GM18520 (cell line): ENCODE measurements at regions not wholly inside any gene's neighbourhood (a gene's known extent, or its start where the extent isn't known, plus 50 kb on each side); places are given as distances from the start of the nearest gene placed in this dataset.
"Not testable (repeated sequence)": the region's sequence is repeated elsewhere in the genome, so short reads cannot be mapped to it uniquely, and the experiment has no call there.

Experiments used
- ATAC-seq: cut with Tn5 transposase; IDR thresholded peaks from one replicate; pipeline ENCODE4 v1.9.1; 2021; ENCODE audit not compliant: unreplicated experiment

DNA sequence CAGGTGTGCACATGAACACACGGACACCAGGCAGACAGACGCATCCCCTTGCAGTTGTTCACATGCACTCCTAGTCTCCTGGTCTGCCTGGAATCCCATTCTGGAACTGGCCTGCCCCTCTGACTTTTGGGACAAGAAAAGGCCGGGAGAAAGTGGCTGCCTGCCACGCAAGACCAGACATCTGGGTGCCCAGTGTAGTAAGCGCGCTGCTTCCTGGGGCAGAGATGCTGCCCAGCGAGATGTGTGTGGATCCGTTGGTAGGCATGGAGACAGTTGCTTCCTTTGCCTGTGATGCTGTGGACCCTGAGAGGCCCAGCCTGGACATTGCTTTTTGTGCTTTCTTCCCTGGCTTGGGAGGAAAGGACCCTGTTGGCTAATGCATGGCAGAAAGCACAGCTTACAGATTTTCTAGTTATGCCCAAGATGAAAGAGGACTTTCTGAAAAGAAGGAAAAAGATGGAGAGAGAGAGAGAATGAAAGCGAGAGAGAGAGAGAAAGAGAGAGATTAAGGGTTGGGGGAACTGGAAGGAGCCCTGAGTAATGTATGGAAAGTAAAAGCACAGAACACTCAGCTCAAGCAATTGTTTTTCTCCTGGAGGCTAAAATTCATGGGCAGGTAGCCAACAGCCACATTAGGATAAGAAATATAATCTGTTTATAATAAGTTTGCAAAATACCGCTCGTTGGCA lies 235.3 kb downstream of the BCL2L11 start:
- not testable (repeated sequence) for ATAC-seq

DNA sequence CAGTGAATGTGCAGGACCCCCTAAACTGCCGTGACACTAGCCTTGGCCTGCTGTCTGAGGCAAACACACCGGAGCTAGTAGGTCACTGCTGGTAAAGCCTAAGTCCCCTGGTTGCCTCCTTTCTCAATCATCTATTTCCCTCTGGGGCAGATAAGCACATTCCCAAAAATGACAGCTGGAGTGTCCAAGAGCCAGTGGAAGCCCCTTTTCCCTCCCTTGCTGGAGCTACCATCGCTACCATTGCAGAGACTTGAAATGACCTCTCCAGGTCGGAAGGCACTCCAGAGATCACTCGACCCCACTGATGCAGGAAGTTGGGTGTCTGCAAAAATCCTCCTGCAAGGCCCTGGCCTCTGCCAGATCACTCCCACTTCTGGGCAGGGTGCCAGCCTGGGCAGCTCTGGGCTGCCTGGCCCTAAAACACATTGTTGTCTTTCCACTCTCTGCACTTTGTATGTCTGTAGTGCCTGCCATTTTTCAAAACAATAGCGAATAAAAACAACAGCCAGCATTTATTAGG lies 235.9 kb downstream of the BCL2L11 start:
- ATAC-seq = not testable (repeated sequence)

DNA sequence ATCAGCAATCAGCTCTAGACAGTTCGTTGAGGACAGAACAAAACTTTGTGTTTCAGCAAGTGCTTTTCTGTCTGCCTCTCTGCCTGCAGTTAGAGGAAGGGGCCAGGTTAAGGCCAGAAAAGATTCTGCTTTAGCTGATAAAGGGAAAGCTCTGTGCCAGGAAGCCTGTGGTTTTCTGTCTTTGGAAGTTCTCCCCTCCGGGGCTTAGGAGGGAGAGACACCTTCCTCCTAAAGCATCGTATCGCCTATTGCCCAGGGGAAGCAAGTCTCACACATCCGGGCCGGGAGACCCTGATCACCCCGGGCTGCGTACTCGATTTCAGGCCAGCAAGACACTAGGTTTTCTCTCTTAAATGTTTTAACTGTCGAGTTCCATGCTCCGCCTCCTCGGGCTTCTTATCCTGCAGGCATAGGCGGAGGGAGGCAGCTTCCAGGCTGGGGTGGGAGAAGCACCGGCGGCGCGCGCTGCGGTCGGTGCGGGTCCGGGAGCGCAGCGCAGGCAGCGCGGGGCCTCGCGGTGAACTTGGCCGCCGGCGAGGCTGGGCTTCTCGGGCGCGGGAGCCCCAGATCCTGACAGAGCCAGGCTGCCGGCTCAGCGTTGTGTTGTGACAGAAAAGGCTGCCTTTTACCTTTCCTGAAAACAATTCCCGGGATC lies 245.4 kb downstream of the BCL2L11 start:
- not testable (repeated sequence) for ATAC-seq

DNA sequence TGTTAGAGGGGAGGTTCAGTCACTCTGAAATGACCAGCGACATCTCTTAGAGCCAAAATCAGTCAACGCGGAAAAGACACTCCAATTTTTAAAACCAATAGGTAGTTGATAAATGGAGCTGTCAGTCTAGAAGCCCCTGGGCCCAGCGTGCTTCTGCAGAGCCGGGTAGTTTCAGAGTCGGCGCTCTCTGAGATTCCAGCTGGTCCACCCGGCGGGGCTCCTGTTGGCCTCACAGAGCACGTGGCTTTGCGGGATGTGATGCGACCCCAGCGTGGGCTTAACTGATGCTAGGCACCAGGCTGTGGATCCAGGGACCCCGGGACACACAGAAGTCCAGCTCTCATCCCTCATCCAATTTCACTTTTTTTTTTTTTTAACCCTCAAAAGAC lies 245.9 kb downstream of the BCL2L11 start:
- not testable (repeated sequence) for ATAC-seq

DNA sequence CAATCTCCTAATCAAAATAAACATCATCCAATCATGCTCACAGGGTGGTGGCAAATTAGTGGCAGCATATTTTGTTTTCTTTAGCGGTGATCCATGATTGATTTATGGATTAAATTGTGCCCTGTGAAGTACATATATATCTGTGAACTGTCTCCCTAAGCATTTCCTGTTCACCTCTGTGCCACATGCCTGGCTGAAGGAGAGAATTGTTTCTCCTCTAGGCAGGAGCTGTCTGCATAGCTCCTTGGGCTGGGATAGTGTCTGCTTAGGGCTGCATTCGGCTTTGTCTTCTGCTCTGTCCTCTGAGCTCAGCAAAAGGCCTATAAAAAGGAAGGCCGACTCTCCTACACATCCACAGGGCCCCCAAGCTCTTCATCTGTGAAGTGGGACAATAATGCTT lies 246.4 kb downstream of the BCL2L11 start:
- not testable (repeated sequence) for ATAC-seq

DNA sequence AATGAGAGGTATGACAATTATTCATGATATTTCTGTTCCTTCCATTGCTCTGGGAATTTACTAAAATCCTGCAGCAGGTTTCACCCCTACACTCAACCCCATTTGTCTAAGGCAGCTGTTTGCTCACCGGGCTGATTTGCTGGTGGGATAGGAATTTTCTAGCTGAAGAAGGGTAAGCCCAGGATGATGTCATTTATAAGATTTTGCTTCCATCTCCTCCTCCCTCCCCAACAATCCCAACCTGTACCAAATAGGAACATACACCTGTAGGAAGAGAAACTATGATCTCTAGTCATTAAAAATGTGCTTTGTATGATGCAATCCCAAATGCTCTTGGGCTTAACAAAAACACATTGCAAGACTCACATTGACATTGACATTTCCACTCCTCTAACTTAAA lies 247.2 kb downstream of the BCL2L11 start:
- not testable (repeated sequence) for ATAC-seq

DNA sequence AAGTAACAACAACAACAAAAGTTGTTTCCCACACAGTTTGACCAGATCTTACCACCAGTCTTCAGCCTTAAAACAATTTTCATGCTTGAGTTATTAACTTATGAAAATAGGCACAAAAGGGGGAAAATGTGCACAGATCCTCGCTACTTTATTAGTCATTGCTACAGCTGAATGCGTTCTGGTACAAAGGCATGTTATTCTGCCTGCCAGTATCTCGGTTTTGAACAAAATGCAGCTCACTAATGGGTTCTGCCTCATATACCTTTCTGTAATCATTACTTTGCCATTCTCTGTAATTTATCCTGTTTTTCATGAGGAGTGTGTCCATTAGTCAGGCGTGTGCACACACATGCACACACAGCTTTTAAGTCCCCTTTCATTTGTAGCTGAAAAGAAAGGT lies 247.6 kb downstream of the BCL2L11 start:
- ATAC-seq = not testable (repeated sequence)

DNA sequence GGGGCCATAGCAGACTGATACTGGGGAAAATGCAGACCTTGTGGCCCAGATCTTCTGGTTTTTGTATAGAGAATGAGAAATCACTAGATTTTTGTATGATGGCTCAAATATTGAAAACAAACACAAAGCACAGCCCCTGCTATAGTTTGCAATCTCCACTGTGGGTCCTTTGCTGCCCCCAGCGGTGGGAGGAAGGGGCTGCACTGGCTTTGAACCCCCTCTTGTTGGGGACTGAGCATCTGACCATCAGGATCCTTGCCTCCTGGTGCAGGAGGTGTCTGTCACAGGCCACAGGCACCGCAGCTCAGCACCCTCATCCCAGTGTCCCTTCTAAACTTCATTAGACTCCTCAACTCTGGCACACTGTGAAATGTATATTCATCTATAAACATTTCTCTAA lies 252.3 kb downstream of the BCL2L11 start:
- ATAC-seq = not testable (repeated sequence)

DNA sequence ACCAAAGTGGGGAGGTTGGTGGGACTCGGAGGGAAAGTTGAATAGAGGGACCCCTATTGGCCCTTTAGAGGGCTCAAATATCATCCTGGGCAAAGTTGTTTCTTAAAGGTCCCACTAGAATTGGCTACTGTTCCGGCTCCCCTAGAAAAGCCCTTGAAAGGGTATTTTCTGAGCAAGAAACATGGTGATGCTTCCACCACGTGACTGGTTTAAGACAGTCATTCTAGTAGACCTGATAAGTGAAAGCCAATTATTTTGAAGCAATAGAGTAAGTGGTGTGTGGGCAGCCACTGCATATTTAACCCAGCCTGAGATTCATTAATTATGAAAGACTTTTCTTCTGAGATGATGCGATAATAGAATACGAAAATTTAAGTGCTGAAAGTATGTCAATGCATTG lies 253.3 kb downstream of the BCL2L11 start:
- ATAC-seq = not testable (repeated sequence)

DNA sequence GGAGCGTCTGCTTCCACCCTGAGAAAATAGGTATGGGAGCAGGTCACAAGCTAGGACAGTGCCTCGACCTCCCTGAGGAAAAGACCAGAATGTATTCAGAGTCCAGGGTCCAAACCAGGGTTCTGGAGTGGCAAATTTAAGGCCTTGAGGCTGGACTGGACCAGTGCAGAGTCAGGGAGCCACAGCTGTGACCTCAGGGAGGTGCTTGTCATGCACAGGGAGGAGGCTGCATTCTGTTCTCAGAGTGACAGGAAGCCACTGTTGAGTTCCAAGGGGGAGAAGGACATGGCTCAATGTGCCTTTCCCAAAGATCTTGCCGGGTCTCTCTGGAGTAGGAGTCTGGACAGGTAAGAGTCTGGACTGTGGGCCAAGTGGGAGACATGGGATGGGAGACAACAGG lies 254.0 kb downstream of the BCL2L11 start:
- ATAC-seq = not testable (repeated sequence)

DNA sequence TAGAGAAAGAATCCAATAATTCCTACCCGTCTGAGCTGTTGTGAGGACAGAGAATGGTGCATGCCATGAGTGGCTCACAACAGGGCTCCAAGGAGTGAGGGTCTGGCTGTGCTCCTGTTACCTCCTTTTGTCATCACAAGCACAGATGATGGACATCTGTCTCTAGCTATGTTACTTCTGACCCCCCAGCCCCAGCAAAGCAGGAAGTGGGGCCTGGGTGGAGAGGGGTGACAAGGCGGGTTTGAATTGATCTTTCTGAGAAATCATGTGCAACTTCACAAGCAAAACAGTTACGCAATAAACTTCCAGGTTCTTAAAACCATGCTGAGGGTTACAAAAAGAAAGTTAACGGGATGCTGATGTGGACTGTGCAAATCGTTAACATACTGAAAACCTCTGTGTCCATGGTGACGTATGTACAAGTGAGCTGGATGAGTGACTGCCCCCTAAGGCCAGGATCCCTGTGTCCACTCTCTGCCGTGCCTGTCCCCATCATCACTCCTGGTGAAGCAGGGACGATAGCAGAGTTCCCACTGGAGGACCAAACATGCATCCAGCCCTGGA lies 254.7 kb downstream of the BCL2L11 start:
- ATAC-seq = not testable (repeated sequence)

DNA sequence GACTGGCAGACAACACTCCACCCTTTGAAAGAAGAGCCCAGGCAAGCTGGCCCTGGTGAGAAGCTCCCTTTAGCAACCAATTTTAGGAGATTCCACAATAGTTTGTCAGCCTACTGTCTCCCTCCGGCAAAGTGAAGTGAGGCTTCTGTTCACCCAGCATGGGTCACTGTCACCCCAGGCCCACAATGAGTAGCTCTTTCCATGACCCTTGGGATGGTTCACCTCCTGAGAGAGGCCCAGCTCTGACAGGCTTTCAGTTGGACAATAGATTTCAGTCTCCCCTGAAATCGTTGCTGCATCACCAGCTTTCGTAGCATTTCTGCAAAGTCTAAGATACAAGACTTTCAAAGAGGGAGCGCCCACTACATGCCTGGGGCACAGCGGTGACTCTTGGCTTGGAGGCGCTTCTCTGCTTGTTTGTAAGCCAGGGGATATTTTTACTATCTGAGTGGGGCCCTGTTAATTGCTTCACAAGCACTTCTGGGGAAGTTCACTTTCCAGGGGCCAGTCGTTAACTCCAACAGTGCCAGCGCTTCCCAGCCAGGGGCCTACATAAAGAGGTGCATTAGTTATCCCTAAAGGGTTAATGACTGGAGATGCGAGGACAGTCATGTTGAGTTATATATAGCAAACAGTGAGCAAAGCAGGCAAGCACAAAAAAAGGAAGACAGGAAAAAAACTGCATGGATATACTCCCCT lies 255.7 kb downstream of the BCL2L11 start:
- not testable (repeated sequence) for ATAC-seq

DNA sequence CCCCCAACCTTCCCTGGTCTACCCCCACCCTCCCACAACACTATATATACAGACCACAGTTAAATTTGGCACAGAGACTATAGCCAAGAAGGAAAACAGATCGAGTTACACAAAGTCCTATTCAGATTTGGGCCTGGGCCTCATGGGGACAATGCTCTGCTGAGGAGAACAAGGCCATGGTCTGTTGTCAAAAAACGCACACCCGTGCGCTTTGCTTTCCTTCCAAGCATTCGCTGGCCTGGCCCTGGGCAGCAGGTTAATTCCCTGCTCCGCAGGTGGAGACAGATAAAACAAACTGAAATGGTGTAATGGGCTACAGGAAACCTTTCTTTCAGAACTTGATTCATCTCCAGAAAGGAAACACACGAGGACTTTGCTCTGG lies 256.2 kb downstream of the BCL2L11 start:
- not testable (repeated sequence) for ATAC-seq

DNA sequence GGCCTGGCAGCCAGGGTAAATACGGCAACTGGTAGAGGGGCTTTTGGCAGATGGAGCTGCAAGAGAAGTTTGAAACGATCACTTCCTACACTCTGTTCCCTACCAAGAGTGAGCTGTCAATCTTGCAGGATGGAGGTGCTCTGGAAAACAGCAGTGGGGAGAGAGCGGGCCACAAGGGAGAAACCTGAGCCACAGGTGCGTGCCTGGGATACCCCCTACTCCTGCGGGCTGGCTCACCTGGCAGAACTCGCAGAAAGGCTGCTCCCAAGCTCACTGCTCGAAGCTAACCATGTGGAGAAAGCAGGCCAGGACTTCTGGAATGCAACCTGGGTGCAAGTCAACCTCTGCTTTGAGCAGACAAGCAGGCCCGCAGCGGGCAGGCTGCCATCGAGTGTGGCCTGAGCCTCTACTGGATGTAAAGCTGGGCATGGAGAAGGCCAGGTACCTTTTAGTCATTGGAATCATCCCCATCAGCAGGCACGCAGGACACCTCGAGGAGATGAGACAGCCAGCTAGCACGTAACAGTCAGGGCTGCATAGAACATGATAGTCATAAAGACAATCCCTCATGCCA lies 256.8 kb downstream of the BCL2L11 start:
- not testable (repeated sequence) for ATAC-seq

DNA sequence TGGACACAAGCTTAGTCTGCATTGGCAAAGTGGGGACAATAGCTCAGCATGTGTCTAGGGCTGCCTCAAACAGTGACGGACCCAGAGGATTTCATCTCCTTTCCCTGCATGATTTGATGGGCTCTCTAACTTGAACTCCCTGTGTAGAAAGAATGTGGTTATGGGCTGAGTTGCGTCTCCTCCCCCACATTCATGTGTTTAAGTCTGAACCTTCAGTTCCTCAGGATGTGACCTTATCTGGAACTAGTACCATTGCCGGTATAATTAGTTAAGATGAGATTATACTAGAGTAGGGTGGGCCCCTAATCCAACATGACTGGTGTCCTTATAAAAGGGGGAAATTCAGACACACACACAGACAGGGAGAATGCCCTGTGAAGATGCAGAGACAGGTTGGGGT lies 257.6 kb downstream of the BCL2L11 start:
- not testable (repeated sequence) for ATAC-seq

DNA sequence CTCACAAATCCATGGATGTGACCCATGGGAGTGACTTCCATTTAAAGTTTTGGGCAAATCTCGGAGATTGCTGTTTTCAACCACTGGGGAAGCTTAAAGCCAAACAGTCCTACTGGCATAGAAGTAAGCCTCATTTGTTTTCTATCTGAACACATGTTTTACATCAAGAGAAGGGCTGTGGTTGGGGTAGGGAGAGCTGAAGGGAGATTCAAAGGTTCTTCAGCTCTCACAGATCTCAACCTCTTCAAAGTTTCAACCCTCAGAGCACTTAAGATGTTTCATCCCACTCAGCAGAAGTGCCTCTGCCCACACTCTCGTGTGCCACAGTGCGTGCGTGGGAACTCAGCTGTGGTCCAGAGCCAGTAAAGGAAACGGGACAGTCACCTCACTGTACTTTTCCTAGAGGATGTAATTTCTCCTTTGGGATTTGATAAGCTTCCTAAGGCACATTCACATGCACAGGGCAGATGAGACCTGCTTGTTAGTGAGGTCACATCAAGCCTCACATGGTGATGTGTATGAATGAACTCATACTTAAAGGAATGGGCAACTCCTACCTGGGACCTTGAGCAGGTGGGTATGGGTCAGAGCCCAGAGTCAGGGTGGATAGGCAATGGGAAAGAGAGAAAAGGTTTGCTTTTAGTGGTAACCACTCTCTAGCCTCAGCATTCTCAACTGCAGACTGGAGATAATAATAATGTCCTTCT lies 260.2 kb downstream of the BCL2L11 start:
- ATAC-seq = not testable (repeated sequence)

DNA sequence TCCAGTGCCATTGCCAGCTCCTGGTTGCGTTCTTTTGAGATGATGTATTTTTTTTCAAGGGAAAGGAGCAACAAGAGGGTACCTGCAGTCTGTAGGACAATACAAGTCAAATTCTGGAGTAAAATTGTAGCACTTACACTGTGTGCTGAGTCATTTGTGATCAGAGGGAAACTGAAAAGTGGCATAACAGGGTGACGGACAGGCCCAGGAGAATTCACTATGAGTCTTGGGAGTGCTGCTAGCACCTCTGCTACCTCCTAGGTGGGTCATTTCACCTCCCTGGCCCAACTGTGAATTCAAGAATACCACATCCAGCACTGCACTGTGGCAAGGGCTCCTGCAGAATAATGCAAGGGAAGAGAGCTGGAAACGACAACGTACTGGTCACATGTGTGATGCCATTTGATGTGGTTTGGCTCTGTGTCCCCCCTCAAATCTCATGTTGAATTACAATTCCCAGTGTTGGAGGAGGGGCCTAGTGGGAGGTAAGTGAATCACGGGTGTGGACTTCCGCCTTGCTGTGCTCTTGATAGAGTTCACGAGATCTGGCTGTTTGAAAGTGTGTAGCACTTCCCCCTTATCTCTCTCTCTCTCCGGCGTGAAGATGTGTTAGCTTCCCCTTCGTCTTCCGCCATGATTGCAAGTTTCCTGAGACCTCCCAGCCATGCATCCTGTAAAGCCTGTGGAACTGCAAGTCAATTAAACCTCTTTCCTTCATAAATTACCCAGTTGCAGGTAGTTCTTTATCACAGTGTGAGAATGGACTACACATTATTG lies 261.0 kb downstream of the BCL2L11 start:
- ATAC-seq = not testable (repeated sequence)

DNA sequence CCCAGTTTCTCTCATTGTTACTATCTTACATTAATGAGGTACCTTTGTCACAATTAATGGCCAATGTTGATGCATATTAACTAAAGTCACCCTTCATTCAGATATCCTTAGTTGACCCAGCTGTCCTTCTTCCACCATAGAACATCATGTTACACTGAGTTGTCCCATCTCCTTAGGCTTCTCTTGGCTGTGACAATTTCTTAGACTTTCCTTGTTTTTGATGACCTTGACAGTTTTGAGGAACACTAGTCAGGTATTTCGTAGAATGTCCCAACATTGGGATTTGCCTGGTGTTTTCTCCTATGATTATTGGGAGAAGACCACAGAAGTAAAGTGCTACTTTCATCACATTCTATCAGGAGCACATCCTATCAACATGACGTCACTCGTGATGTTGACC lies 261.8 kb downstream of the BCL2L11 start:
- not testable (repeated sequence) for ATAC-seq

DNA sequence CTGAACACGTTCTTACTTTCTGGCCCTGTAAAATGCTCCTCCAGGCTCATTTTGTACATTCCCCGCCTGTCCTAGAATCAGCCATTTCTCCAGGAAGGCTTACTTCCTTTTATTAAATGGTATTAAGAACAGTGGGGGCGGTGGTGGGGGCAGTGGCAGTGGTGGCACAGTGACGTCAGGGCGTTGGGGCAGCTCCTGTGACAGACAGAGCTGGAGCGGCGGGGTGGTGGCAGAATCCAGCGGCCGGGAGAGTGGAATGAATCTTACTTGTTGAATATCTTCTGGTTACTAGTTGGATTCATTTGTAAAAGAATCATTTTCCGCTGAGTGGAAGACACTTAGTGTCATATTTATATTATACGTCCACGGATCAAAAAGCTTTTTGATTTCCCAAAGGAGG lies 262.6 kb downstream of the BCL2L11 start:
- ATAC-seq = not testable (repeated sequence)
